Amniotic stem cell (primary cell): ENCODE measurements at regions not wholly inside any gene's neighbourhood (a gene's known extent, or its start where the extent isn't known, plus 50 kb on each side); places are given as distances from the start of the nearest gene placed in this dataset.
"Not testable (repeated sequence)": the region's sequence is repeated elsewhere in the genome, so short reads cannot be mapped to it uniquely, and the experiment has no call there.

Experiments used
- DNase-seq: peaks from one replicate; lab custom pipeline; 2025; lab: John Stamatoyannopoulos, UW

DNA sequence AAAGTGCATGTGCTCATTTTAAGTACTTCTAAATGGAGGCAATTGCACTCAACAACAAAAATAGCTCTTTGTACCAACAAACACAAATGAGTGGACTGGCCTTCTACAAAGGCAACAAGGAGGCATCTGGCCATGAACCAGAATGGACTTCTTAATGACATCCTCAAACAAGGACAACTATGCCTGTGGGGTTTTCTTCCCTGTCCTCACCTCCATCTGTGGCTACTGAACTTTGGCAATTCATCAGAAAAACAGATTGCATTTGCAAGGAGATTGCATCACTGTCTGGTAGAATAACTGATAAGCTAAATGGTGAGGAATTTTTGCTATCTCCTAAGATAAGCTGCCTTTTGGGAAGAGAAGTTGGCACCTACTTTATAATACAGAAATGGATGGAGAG, 447.3 kb upstream of the CCNG1 start:
- DNase-seq, result no peak

DNA sequence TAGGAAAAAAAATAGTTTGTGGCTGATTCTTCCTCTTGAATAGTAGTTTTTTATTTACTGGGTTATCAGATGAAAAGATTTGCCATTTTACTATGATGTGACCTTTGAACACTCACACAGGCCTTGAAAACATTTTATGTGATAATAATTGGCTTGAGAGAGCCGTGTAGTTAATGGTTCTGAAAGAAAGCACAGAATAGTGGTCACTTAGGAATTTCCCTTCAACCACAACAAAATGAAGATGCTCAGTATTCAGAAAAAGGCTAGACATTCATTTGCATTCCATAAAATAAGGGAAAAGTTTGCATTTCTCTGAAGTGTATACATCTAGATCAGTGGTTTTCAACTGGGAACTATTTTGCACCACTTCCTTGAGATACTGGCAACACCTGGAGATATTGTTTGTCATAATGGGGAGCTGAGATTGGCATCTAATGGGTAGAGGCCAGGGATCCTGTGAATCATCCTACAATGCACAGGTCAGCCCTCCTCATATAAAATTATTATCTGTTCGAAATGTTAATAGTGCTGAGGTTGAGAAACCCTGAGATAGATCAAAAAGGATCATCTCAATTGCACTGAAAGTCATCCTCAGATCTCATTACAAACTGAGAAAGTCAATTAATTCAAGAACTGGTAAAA, 446.4 kb upstream of the CCNG1 start:
- no peak for DNase-seq

DNA sequence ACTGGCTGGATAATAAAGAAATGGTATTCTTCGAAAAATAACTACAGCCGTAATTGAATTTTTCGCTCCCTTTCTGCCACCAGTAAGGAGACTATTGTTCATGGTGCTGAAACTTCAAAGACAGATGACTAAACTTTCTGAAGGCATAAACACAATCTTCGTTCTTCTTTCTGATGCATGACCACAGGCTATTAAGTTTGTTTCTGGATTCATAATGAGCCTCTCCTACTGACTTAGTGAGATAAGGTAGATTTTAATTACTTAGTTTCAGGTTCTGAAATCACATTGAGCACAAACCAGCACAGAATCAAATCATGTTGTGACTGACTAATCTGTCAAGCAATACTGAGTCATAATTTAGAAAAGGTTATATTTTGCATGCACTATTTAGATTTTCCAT, 441.8 kb upstream of the CCNG1 start:
- DNase-seq, result no peak

DNA sequence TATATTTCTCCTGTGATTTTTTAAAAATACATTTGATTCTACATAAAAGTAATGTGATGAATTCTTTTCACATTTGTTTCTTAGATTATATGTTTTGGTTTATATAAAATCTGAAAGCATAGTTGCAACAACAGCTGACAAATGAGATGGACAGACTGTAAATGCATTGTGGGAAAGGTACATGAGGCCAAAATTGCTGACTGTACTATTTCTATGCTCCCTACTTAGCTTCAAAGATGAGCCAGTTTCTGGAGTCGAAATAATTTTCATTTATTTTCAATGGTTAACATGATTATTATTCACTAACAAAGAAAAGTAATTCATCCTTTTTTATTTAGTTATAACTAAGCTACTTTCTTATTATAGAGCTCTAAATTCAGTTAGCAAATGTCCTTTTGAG, 441.3 kb upstream of the CCNG1 start:
- DNase-seq, result no peak

DNA sequence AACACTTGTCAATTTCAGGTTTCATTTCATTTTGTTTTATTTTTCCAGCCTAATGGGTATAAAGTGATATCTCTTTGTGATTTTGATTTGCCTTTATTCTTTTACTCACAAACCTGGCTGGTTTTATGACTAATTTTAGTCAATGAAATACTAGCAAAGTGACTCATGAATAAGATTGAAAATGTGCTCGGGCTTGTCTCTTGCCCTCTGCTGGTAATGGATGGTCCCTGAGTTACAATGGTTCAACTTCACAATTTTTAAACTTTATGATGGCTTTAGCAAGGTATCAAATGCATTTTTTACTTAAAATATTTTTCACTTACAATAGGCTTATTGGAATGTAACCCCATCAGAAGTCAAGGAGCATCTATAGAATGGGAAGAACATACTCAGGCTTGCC, 431.4 kb upstream of the CCNG1 start:
- DNase-seq, result no peak

DNA sequence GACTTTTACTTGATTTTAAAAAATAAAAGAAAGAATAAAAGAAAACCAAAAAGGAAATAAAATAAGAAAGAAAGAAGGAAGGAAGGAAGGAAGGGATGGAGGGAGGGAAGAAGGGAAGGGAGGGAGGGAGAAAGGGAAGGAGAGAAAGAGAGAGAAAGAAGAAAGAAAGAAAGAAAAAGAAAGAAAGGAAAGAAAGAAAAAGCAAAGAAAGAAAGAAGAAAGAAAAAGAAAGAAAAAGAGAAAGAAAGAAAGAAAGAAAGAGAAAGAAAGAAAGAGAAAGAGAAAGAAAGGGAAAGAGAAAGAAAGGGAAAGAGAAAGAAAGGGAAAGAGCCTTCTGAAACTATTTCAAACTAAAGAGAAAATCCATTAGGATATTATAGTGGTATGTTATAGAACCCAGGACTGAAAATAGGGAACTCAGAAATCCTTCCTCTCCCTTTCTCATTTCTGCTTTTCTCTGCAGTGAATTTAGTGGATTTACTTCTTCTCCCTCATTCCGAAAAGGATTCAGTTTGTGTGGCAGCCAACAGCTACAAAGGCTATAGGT, 414.7 kb upstream of the CCNG1 start:
- no peak for DNase-seq

DNA sequence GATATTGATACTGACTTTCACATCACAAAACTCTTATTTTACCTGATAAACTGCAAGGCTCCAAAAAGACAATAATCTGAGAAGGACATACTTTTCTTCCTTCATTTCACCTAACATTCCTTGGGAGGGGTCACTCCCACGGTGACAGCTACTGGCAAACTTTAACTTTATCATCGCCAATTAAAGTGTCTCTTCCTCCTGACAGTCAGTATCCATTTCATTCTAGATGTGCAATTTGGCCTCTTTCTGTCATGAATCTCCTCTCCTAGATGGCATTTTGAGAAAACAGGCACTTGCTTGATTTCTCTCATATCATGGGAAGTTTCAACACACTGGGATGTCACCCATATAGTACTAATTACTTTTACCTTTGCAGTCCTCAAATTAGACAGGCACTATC, 413.5 kb upstream of the CCNG1 start:
- DNase-seq, result no peak

DNA sequence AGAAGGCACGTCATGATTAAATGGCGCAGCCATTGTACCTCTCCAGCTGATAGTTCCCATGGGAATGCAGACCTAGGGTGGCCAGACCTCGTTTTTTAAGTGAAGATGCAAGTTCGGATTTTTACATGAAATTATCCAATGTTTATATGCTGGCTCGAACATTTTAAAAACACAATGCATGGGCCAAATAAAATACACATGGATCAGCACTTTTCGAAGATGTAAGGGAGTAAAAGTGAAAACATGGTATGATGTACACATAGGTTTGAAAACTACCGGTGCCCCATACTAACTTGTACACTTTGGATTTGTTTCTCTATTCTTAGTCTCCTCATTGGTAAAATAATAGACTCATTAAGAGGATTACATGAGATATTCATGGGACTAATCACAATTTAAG, 412.5 kb upstream of the CCNG1 start:
- no peak for DNase-seq

DNA sequence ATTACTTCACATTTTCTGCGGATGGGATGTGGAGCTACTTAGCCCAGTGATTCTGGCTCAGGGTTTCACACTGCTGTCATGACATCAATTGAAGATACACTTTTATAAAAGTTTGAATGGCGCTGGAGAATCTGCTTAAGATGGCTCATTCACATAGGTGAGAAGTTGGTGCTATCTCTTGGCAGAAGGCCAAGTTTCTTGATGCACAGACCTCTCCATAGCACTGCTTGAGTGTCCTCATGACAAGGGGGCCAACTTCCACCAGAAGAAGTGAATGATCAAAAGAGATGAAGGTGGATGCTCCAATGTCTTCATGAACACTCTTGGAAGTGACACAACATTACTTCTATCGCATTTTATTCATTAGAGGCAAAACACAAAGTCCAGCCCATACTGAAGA, 403.7 kb upstream of the CCNG1 start:
- DNase-seq, result no peak

DNA sequence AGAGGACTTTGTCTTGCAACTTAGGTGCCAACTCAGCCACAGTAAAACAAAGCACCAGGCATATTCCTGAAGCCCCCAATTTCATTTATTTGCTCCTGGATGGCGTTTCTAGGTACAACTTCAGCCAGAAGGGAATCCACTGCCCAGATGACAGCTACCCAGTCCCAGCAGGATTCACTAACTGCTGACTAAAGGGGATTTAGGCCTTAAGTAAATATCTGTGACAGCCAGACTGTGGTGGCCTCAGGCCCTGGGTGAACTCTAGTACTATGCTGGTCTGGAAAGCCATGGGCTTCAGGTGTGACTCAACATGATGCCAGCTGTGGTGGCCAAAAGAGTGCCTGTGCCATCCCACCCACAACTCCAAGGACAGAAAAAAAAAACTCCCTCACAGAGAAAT, 396.1 kb upstream of the CCNG1 start:
- DNase-seq, result no peak

DNA sequence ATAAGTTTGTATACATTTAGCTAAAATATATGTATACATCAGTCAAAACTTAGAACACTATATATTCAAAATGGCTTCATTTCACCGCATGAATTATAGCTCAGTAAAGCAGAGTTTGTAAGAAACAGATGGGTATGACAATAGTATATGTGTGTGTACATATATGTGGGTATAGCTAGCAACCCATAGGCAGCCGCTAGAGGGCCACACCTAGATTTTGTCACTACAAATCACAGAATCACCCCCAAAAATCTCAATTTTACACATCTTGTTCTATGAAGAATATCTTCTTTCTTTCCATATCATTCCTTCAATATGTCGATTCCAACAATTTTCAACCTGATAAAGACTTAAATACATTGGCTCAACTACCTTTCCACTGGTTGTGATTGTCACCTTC, 357.8 kb upstream of the CCNG1 start:
- no peak for DNase-seq

DNA sequence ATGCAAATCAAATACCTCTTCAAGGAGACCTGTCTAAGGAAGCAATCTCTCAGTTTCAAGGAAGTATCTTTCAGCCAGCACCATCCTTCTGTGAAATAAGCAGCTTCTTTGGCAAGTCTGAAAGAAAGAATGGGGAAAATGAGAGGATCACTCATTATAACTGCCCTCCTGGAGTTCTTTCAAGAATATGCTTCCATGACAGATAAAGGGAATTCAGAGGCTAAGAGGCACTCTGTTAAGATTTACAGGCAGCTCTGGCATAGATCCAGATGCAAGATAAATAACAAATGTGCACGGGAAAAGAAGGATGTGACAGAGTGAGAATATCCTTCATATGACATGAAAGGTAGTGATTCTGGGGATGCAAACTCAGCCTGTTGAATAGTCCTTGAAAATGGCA, 348.2 kb upstream of the CCNG1 start:
- DNase-seq, result no peak

DNA sequence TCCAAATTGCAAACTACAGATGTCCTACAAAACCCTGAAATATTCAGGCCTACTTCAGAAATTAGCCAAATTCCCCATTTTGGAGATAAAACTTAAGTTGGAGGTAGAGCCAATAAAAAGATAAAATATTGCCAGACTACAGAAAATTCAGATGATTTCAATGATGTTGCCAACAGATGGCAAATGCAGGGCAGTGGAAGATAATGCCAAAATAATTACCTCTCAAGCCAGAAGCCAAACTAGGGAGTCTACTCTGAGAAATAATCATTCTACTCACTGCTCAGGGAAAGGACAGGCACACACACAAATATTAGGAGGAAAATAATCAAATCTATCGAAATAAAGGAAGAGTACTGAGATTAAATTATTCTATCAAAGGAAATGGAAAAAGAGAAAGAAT, 347.5 kb upstream of the CCNG1 start:
- no peak for DNase-seq

DNA sequence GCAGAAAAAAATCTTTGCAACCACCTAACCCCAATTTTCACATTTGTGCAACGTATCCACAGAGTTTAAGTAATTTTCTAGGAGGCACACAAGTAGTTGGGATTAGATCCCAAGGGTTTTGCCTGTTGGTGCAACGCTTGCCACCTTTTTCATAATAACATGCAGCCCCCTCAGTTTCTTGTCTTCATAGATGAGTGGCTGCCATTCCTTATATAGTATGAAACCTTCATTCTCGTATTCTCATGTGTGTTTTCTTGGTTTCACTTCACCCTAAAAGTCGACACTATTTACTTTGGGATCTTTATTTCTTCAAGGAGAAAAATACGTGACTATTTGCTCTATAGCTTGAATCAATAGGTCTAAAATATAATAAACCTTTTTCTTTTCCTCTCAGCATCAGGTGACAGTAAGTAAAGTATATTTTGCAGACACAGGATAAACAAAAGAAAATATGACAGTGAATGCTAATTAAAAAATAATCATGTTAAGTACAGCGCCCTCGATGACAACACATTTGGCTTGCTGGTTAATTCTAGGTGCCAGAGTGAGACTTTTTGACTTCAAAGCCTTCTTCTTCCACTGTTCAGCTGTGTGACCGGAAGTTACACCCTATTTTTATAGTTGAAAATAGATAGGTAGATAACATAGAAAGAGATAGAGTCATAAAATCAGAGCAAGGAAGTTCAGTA, 342.8 kb upstream of the CCNG1 start:
- no peak for DNase-seq

DNA sequence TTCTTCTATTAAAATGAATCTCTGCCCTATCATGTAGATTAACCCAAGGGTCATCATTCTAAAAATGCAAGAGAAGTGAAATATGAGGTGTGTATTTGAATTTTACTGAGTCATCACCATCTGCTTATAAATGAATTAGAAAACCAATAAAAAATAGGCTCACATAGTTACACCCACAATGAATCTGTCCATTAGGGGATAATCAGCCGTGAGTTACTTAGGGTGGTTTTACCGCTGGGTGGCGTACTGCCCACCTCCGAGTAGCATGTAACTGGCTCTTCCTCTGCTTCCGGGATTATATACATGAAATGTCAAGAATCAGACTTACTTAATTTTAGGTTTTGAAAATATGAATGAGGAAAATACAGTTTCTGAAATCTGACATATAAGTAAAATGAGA, 332.9 kb upstream of the CCNG1 start:
- no peak for DNase-seq

DNA sequence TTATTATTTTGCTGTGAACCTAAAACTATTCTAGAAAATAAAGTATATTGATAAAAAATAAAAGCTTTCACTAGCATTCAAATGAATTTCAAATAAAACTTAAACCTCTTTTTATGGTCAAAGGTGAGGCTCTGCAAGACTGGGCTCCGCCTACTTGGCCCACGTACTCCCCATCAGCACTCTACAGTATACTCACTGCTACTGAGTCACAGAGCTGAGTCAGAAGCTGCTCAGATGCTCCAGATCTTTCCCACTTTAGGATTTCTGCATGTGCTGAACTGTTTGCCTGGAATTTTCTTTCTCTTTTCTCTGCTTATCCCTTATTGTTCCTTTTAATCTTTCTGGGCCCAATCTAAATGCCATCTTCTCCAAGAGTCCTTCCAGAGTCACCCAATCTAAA, 331.9 kb upstream of the CCNG1 start:
- no peak for DNase-seq

DNA sequence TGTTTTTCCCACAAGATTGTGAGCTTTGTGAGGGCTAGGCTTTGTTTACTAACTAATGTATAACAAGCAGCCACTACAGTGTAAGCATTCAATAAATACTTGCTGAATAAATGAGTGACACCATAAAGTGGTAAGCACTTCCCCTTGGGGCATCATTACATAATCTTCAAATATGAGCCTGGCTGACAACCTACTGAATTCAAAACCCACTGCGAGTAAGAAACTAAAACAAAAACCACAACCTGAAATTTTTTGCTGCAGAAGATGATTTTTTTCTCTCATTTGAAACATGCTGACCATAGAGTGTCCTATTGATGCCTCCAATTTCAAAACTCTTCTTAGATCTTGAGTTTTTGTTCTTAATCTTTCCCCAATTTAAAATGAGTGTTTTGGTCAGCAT, 331.3 kb upstream of the CCNG1 start:
- no peak for DNase-seq

DNA sequence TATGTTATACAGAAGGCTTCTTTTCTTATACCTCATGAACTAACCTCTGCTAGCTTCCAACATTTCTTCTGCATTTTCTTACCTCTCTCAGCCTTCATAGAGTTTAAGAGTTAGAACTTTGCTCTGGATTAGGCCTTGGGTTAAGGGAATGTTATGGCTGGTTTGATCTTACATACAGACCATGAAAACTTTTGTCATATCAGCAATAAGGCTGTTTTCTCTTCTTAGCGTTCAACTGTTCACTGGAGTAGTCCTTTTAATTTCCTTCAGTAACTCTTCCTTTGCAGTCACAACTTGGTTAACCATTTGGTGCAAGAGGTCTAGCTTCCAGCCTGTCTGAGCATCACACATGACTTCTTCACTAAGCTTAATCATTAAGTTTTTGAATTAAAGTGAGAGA, 329.0 kb upstream of the CCNG1 start:
- no peak for DNase-seq

DNA sequence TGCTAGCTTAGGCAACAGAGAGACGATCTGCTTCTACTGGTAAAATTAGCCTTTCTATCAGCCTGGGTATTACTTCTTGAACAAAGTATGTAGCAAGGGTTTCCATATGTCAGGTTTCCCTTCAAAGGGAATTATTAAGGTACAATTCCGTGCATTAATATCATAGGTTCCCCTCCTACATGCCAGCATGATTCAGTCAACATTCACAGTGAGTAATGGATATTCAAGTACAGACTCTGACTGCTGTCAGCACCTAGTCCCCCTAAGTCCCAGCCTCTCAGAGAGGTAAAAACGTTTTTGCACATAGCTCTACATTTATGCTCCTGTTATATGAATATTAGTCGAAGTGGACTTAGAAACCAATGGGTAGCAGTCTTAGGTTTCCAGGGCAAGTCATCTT, 322.4 kb upstream of the CCNG1 start:
- DNase-seq, result no peak

DNA sequence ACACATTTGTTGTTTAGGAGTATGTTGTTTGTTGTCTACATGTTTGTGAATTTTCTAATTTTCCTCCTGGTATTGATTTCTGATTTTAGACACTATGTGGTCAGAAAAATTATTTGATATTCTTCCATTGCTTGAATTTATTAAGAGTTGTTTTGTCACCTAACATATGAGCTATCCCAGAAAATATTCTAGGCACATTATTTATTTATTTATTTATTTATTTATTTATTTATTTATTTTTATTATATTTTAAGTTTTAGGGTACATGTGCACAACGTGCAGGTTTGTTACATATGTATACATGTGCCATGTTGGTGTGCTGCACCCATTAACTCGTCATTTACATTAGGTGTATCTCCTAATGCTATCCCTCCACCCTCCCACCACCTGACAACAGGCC, 320.8 kb upstream of the CCNG1 start:
- DNase-seq, result not testable (repeated sequence)

DNA sequence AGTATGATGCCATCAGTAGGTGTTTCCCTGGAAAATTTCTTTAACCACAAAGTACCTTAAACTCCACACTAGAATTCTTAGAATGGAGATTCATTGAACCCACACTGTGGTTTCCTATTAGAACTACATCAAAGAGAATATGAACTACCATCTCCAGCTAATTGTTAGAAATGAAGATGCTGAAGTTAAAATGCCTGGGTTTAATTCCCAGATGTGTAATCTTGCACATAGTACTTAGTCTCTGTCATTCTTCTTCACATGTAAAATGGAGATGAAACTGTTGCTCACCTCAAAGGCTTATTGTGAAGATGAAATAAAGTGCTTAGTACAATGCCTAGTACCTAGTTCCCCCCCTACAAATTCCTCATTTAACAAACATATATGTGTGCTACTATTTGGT, 303.3 kb upstream of the CCNG1 start:
- no peak for DNase-seq

DNA sequence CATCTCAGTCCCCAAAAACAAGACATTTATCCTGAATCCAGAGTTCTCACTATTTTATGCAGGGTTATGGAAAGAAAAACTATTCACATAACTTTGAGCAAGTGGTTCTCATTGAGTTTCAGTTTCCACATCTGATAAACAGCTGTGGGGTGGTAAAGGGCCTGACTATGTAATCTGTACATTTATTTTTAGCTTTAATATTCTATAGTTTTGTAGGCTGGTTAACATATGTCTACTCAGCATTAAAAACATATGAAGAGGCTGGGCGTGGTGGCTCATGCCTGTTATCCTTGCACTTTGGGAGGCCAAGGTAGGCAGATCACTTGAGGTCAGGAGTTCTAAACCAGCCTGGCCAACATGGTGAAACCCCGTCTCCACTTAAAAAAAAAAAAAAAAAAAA, 301.5 kb upstream of the CCNG1 start:
- DNase-seq, result no peak

DNA sequence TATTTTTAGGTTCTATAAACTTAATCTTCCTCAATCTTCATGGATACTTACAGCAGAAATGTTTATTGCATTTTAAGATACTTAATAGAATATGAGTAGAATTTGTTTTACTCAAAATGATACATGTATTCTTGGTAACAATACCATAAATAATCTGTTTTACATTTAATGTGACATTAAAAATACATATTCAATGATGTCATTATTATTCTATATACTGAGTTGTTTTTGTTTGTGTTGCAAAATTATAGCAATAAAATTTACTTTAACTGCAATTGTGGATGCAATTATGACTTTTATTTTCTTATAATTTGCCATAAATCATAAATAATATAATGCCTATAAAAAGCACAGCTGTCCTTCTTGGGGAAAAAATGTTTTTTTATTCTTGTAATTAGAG, 275.9 kb upstream of the CCNG1 start:
- no peak for DNase-seq

DNA sequence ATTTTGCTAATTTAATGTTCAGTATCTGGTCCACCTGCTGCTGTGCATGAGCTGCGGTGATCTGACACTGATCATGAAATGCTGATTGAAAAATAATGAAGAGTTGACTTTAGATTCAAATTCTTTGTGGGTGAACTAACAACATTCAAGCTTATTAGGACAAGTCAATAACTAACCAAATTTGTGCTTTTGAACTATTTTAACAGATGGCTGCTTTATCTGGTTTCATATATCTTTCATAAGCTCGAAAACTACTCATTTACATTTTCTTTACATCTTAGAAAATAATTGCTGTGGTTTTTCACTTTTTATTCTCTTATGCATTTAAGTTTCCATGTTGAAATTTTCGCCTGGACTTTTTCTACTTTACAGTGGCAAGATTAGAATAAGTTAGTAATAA, 274.8 kb upstream of the CCNG1 start:
- no peak for DNase-seq
